Mesendoderm (in vitro differentiated cells): ENCODE measurements at regions not wholly inside any gene's neighbourhood (a gene's known extent, or its start where the extent isn't known, plus 50 kb on each side); places are given as distances from the start of the nearest gene placed in this dataset.

Experiments used
- DNase-seq: peaks from one replicate; pipeline ENCODE4 v3.0.0; 2013
- H2AK5ac ChIP-seq: 2 replicates; pipeline ENCODE4 v1.6.1; 2013; ENCODE audit warnings: low read length, inconsistent platforms
- H2BK120ac ChIP-seq: 2 replicates; pipeline ENCODE4 v1.6.1; 2013; ENCODE audit warnings: low read depth, mild to moderate bottlenecking, low read length, moderate library complexity, mixed read lengths
- H2BK15ac ChIP-seq: replicated peaks from 2 replicates; pipeline ENCODE4 v1.6.1; 2013; ENCODE audit warnings: low read depth, mild to moderate bottlenecking, moderate library complexity
- H2BK5ac ChIP-seq: 2 replicates; pipeline ENCODE4 v1.6.1; 2013; ENCODE audit warnings: low read length, inconsistent platforms
- H3K18ac ChIP-seq: 2 replicates; pipeline ENCODE4 v1.6.1; 2013; ENCODE audit warnings: mild to moderate bottlenecking, low read length, mixed read lengths
- H3K23ac ChIP-seq: one replicate; pipeline ENCODE4 v1.6.1; 2013; ENCODE audit warnings: low read length
- H3K27ac ChIP-seq: 2 replicates; pipeline ENCODE4 v1.5.1; 2013; ENCODE audit warnings: low read depth, mild to moderate bottlenecking, inconsistent platforms, low read length, moderate library complexity
- H3K27me3 ChIP-seq: 2 replicates; pipeline ENCODE4 v1.6.1; 2013; ENCODE audit warnings: low read length, control low read depth, mild to moderate bottlenecking, inconsistent platforms; ENCODE audit not compliant: insufficient read depth, poor library complexity
- H3K36me3 ChIP-seq: 2 replicates; pipeline ENCODE4 v1.6.1; 2013; ENCODE audit warnings: low read length, inconsistent platforms; ENCODE audit not compliant: control insufficient read depth, insufficient read depth
- H3K4ac ChIP-seq: one replicate; pipeline ENCODE4 v1.6.1; 2013; ENCODE audit warnings: low read depth, mild to moderate bottlenecking, low read length, moderate library complexity
- H3K4me1 ChIP-seq: 2 replicates; pipeline ENCODE4 v1.6.1; 2013; ENCODE audit warnings: low read depth, low read length, inconsistent platforms; ENCODE audit not compliant: control insufficient read depth
- H3K4me2 ChIP-seq: 2 replicates; pipeline ENCODE4 v1.6.1; 2013; ENCODE audit warnings: low read length
- H3K4me3 ChIP-seq: 2 replicates; pipeline ENCODE4 v1.5.1; 2013; ENCODE audit warnings: mild to moderate bottlenecking, low read length
- H3K56ac ChIP-seq: one replicate; pipeline ENCODE4 v1.6.1; 2013; ENCODE audit warnings: low read length
- H3K79me1 ChIP-seq: 2 replicates; pipeline ENCODE4 v1.6.1; 2013; ENCODE audit warnings: low read length, inconsistent platforms
- H3K79me2 ChIP-seq: 2 replicates; pipeline ENCODE4 v1.6.1; 2013; ENCODE audit warnings: mild to moderate bottlenecking, low read length; ENCODE audit not compliant: control insufficient read depth, insufficient read depth
- H3K9ac ChIP-seq: 2 replicates; pipeline ENCODE4 v1.6.1; 2013; ENCODE audit warnings: low read length, inconsistent platforms
- H4K5ac ChIP-seq: one replicate; pipeline ENCODE4 v1.6.1; 2013; ENCODE audit warnings: low read length
- H4K8ac ChIP-seq: one replicate; pipeline ENCODE4 v1.6.1; 2013; ENCODE audit warnings: low read depth, mild to moderate bottlenecking, control low read depth, low read length, moderate library complexity
- WGBS: extraction: QIAGEN DNeasy Blood & Tissue Kit; methylation state at CpG from one replicate; pipeline ENCODE4 v1.1.7; 2013; ENCODE audit warnings: low lambda C conversion rate, missing lambda C conversion rate; ENCODE audit not compliant: insufficient coverage; ENCODE audit errors: extremely low coverage; 5-methylcytosine and 5-hydroxymethylcytosine counted together

GRCh38 chr11:30120045-30120589 is 103.3 kb upstream of the KCNA4 start:
- no peak for DNase-seq
- Histone ChIP-seq H3K9ac (no peak overlapping the region), H3K4me1 (no peaks in the 10 kb centered on the region), H3K18ac (no peak overlapping the region), H3K27ac (no peak overlapping the region), H3K27me3 (peaks cover 1% of the 10 kb centered on the region), H2AK5ac (no peak overlapping the region), H2BK120ac (no peak overlapping the region), H4K8ac (no peak overlapping the region), H2BK15ac (no peak overlapping the region), H3K4ac (no peak overlapping the region), H3K56ac (no peak overlapping the region), H3K23ac (no peak overlapping the region), H4K5ac (no peak overlapping the region), H3K79me1 (no peaks in the 10 kb centered on the region), H3K4me3 (no peak overlapping the region), H3K4me2 (no peak overlapping the region), H2BK5ac (no peak overlapping the region), H3K79me2 (no peaks in the 10 kb centered on the region), H3K36me3 (no peaks in the 10 kb centered on the region)
- WGBS = no CpG with 5 or more reads among the region's 4 CpGs

GRCh38 chr11:30125456-30125855 is 105.4 kb upstream of the FSHB start:
- Histone ChIP-seq H3K36me3 (no peaks in the 10 kb centered on the region), H3K79me2 (no peaks in the 10 kb centered on the region), H3K27me3 (no peaks in the 10 kb centered on the region), H2AK5ac (no peak overlapping the region), H2BK15ac (no peak overlapping the region), H3K18ac (no peak overlapping the region), H4K8ac (no peak overlapping the region), H3K56ac (no peak overlapping the region), H4K5ac (no peak overlapping the region), H2BK120ac (no peak overlapping the region), H3K79me1 (no peaks in the 10 kb centered on the region), H3K27ac (no peak overlapping the region), H3K4me2 (no peak overlapping the region), H3K9ac (no peak overlapping the region), H2BK5ac (no peak overlapping the region), H3K23ac (no peak overlapping the region), H3K4me3 (no peak overlapping the region), H3K4me1 (no peaks in the 10 kb centered on the region), H3K4ac (no peak overlapping the region)
- DNase-seq = no peak
- no CpG with 5 or more reads among the region's 2 CpGs for WGBS

- peak; percentile 45 for DNase-seq
- H3K4me1 ChIP-seq = no peaks in the 10 kb centered on the region
These were observed 102.4 kb upstream of the FSHB start for GRCh38 chr11:30128269-30128932.

GRCh38 chr11:30131535-30131934 is 99.3 kb upstream of the FSHB start:
- no peak overlapping the region for H4K5ac ChIP-seq
- WGBS = no CpG with 5 or more reads among the region's 2 CpGs
- H3K27ac ChIP-seq = no peak overlapping the region

More at GRCh38 chr11:30128269-30128932, 102.4 kb upstream of the FSHB start:
- no peak overlapping the region for H2AK5ac ChIP-seq
- no peak overlapping the region for H2BK120ac ChIP-seq
- H3K36me3 ChIP-seq = no peaks in the 10 kb centered on the region
- no CpG with 5 or more reads among the region's 3 CpGs for WGBS
- H3K56ac ChIP-seq = no peak overlapping the region
- no peak overlapping the region for H4K5ac ChIP-seq
- no peak overlapping the region for H3K23ac ChIP-seq
- H2BK15ac ChIP-seq = no peak overlapping the region
- no peak overlapping the region for H3K4me2 ChIP-seq
- H3K79me1 ChIP-seq = no peaks in the 10 kb centered on the region
- no peak overlapping the region for H3K27ac ChIP-seq
- H4K8ac ChIP-seq = no peak overlapping the region
- H3K79me2 ChIP-seq = no peaks in the 10 kb centered on the region
- no peak overlapping the region for H3K9ac ChIP-seq
- H3K27me3 ChIP-seq = no peaks in the 10 kb centered on the region
- no peak overlapping the region for H3K18ac ChIP-seq
- no peak overlapping the region for H2BK5ac ChIP-seq
- H3K4ac ChIP-seq = no peak overlapping the region
- no peak overlapping the region for H3K4me3 ChIP-seq

GRCh38 chr11:30133281-30133680 is 97.5 kb upstream of the FSHB start:
- Histone ChIP-seq H3K79me1 (no peaks in the 10 kb centered on the region), H4K5ac (no peak overlapping the region), H2BK120ac (no peak overlapping the region), H3K4me1 (no peaks in the 10 kb centered on the region), H3K4me3 (no peak overlapping the region), H3K18ac (no peak overlapping the region), H2BK5ac (no peak overlapping the region), H3K36me3 (no peaks in the 10 kb centered on the region), H4K8ac (no peak overlapping the region), H3K27ac (no peak overlapping the region), H3K4me2 (no peak overlapping the region), H2AK5ac (no peak overlapping the region), H2BK15ac (no peak overlapping the region), H3K9ac (no peak overlapping the region), H3K79me2 (no peaks in the 10 kb centered on the region), H3K23ac (no peak overlapping the region), H3K27me3 (no peaks in the 10 kb centered on the region), H3K4ac (no peak overlapping the region), H3K56ac (no peak overlapping the region)
- no CpG with 5 or more reads among the region's 4 CpGs for WGBS
- no peak for DNase-seq

More at GRCh38 chr11:30131535-30131934, 99.3 kb upstream of the FSHB start:
- Histone ChIP-seq H3K4me1 (no peaks in the 10 kb centered on the region), H3K4me3 (no peak overlapping the region), H3K9ac (no peak overlapping the region), H3K79me2 (no peaks in the 10 kb centered on the region), H3K4me2 (no peak overlapping the region), H2BK15ac (no peak overlapping the region), H3K4ac (no peak overlapping the region), H3K27me3 (no peaks in the 10 kb centered on the region), H2BK5ac (no peak overlapping the region), H2BK120ac (no peak overlapping the region), H2AK5ac (no peak overlapping the region), H3K79me1 (no peaks in the 10 kb centered on the region), H3K18ac (no peak overlapping the region), H3K23ac (no peak overlapping the region), H4K8ac (no peak overlapping the region), H3K36me3 (no peaks in the 10 kb centered on the region), H3K56ac (no peak overlapping the region)
- DNase-seq = peak; percentile 4
